H9 (cell line): ENCODE measurements at regions not wholly inside any gene's neighbourhood (a gene's known extent, or its start where the extent isn't known, plus 50 kb on each side); places are given as distances from the start of the nearest gene placed in this dataset.

ENCODE experiments used
- DNase-seq: peaks from one replicate; pipeline ENCODE4 v3.0.0-alpha.2; 2017
- H2AFZ ChIP-seq: one replicate; pipeline ENCODE4 v1.6.1; 2013; ENCODE audit warnings: mild to moderate bottlenecking, low read length, control low read depth, moderate library complexity
- H2AK5ac ChIP-seq: 2 replicates; pipeline ENCODE4 v1.6.1; 2013; ENCODE audit warnings: low read length, control low read depth, mixed read lengths; ENCODE audit not compliant: insufficient read length
- H2BK120ac ChIP-seq: one replicate; pipeline ENCODE4 v1.6.1; 2013; ENCODE audit warnings: low read depth, mild to moderate bottlenecking, low read length, control low read depth, inconsistent platforms; ENCODE audit not compliant: poor library complexity, severe bottlenecking
- H2BK12ac ChIP-seq: 2 replicates; pipeline ENCODE4 v1.6.1; 2013; ENCODE audit warnings: low read length, control low read depth, mixed read lengths, low read depth; ENCODE audit not compliant: insufficient read length
- H2BK15ac ChIP-seq: 2 replicates; pipeline ENCODE4 v1.6.1; 2013; ENCODE audit warnings: low read depth, low read length, control low read depth
- H2BK20ac ChIP-seq: one replicate; pipeline ENCODE4 v1.6.1; 2013; ENCODE audit warnings: low read depth, mild to moderate bottlenecking, low read length, control low read depth, inconsistent platforms; ENCODE audit not compliant: poor library complexity, severe bottlenecking
- H2BK5ac ChIP-seq: 2 replicates; pipeline ENCODE4 v1.6.1; 2013; ENCODE audit warnings: low read length, control low read depth, mixed read lengths; ENCODE audit not compliant: insufficient read length
- H3K14ac ChIP-seq: 2 replicates; pipeline ENCODE4 v1.6.1; 2013; ENCODE audit warnings: low read length, control low read depth; ENCODE audit not compliant: insufficient read depth
- H3K18ac ChIP-seq: 2 replicates; pipeline ENCODE4 v1.6.1; 2013; ENCODE audit warnings: low read depth, mild to moderate bottlenecking, mixed read lengths, low read length, control low read depth; ENCODE audit not compliant: insufficient read length
- H3K23ac ChIP-seq: 2 replicates; pipeline ENCODE4 v1.6.1; 2013; ENCODE audit warnings: low read length, control low read depth, mixed read lengths, low read depth; ENCODE audit not compliant: insufficient read length
- H3K23me2 ChIP-seq: 2 replicates; pipeline ENCODE4 v1.6.1; 2013; ENCODE audit warnings: low read depth, mild to moderate bottlenecking, mixed read lengths, low read length, control low read depth; ENCODE audit not compliant: insufficient read length, poor library complexity, severe bottlenecking
- H3K27ac ChIP-seq: 2 replicates; pipeline ENCODE4 v1.5.1; 2013; ENCODE audit warnings: low read length, control low read depth, mixed read lengths, low read depth; ENCODE audit not compliant: insufficient read length
- H3K27me3 ChIP-seq: 2 replicates; pipeline ENCODE4 v1.6.1; 2013; ENCODE audit warnings: low read length, control low read depth, inconsistent platforms; ENCODE audit not compliant: insufficient read depth
- H3K4ac ChIP-seq: 2 replicates; pipeline ENCODE4 v1.6.1; 2013; ENCODE audit warnings: low read depth, mild to moderate bottlenecking, control low read depth, inconsistent platforms, low read length, moderate library complexity
- H3K4me1 ChIP-seq: 2 replicates; pipeline ENCODE4 v1.6.1; 2013; ENCODE audit warnings: low read length, control low read depth, inconsistent platforms; ENCODE audit not compliant: insufficient read depth
- H3K4me2 ChIP-seq: 2 replicates; pipeline ENCODE4 v1.6.1; 2013; ENCODE audit warnings: low read length, control low read depth, mixed read lengths; ENCODE audit not compliant: insufficient read length, insufficient read depth
- H3K56ac ChIP-seq: 2 replicates; pipeline ENCODE4 v1.6.1; 2013; ENCODE audit warnings: low read depth, mild to moderate bottlenecking, mixed read lengths, low read length, control low read depth; ENCODE audit not compliant: insufficient read length
- H3K79me1 ChIP-seq: 2 replicates; pipeline ENCODE4 v1.6.1; 2013; ENCODE audit warnings: low read depth, mild to moderate bottlenecking, moderate library complexity, low read length, control low read depth, inconsistent platforms; ENCODE audit not compliant: insufficient read depth, poor library complexity, severe bottlenecking
- H3K79me2 ChIP-seq: 2 replicates; pipeline ENCODE4 v1.6.1; 2013; ENCODE audit warnings: low read length, control low read depth, inconsistent platforms; ENCODE audit not compliant: insufficient read depth
- H3K9ac ChIP-seq: 2 replicates; pipeline ENCODE4 v1.6.1; 2013; ENCODE audit warnings: low read length, control low read depth, mixed read lengths; ENCODE audit not compliant: insufficient read length; ENCODE audit errors: extremely low read depth
- H3K9me3 ChIP-seq: one replicate; pipeline ENCODE4 v1.6.1; 2013; ENCODE audit warnings: low read depth, low read length, inconsistent platforms; ENCODE audit not compliant: control insufficient read depth
- H3T11ph ChIP-seq: one replicate; pipeline ENCODE4 v1.6.1; 2013; ENCODE audit warnings: mild to moderate bottlenecking, low read length, control low read depth, inconsistent platforms
- H4K20me1 ChIP-seq: one replicate; pipeline ENCODE4 v1.6.1; 2013; ENCODE audit not compliant: control insufficient read depth, insufficient read length, insufficient read depth
- H4K5ac ChIP-seq: 2 replicates; pipeline ENCODE4 v1.6.1; 2013; ENCODE audit warnings: low read depth, mild to moderate bottlenecking, mixed read lengths, low read length, control low read depth; ENCODE audit not compliant: insufficient read length
- H4K8ac ChIP-seq: replicated peaks from 2 replicates; pipeline ENCODE4 v1.6.1; 2013; ENCODE audit warnings: low read length, control low read depth, mixed read lengths, low read depth; ENCODE audit not compliant: insufficient read length
- H4K91ac ChIP-seq: 2 replicates; pipeline ENCODE4 v1.6.1; 2013; ENCODE audit warnings: low read depth, mild to moderate bottlenecking, moderate library complexity, mixed read lengths, low read length, control low read depth; ENCODE audit not compliant: insufficient read length
- H3K27ac Mint-ChIP-seq, 3 experiments: 2 replicates in 2 of 3; 3 replicates in 1 of 3; pipeline ENCODE4 v1.8.0; 2020 to 2021; ENCODE audit warnings: mixed read lengths in 3 of 3, mild to moderate bottlenecking in 1 of 3, moderate library complexity in 1 of 3
- H3K27me3 Mint-ChIP-seq: 2 replicates; pipeline ENCODE4 v1.8.0; 2021; ENCODE audit warnings: low read depth, mild to moderate bottlenecking, moderate library complexity, mixed read lengths
- H3K36me3 Mint-ChIP-seq, 3 experiments: 2 replicates in 2 of 3; 3 replicates in 1 of 3; pipeline ENCODE4 v1.8.0; 2020 to 2021; ENCODE audit warnings: low read depth in 3 of 3, mixed read lengths in 3 of 3; ENCODE audit not compliant: insufficient read depth in 1 of 3
- H3K4me1 Mint-ChIP-seq, 2 experiments: 2 replicates each; pipeline ENCODE4 v1.8.0; 2020; ENCODE audit warnings: mixed read lengths in 2 of 2
- H3K4me3 Mint-ChIP-seq, 2 experiments: 2 replicates in 1 of 2; 3 replicates in 1 of 2; pipeline ENCODE4 v1.8.0; 2020 to 2021; ENCODE audit warnings: mild to moderate bottlenecking in 2 of 2, mixed read lengths in 2 of 2, moderate library complexity in 1 of 2
- H3K9me3 Mint-ChIP-seq, 2 experiments: 2 replicates in 1 of 2; 3 replicates in 1 of 2; pipeline ENCODE4 v1.8.0; 2020; ENCODE audit warnings: mild to moderate bottlenecking in 2 of 2, mixed read lengths in 2 of 2, moderate library complexity in 1 of 2
- WGBS: extraction: QIAGEN DNeasy Blood & Tissue Kit; methylation state at CpG from one replicate; pipeline ENCODE4 v1.1.7; 2013; ENCODE audit warnings: missing lambda C conversion rate, low lambda C conversion rate, mixed read lengths; ENCODE audit not compliant: insufficient read length; ENCODE audit errors: extremely low coverage; 5-methylcytosine and 5-hydroxymethylcytosine counted together
- TF ChIP-seq, protein P1 (sequence below): fragments of 200-600 bp; sonication (generic); conservative IDR thresholded peaks from 3 replicates; pipeline ENCODE4 v1.8.0; 2021; ENCODE audit warnings: antibody characterized with exemption, mild to moderate bottlenecking

DNA sequence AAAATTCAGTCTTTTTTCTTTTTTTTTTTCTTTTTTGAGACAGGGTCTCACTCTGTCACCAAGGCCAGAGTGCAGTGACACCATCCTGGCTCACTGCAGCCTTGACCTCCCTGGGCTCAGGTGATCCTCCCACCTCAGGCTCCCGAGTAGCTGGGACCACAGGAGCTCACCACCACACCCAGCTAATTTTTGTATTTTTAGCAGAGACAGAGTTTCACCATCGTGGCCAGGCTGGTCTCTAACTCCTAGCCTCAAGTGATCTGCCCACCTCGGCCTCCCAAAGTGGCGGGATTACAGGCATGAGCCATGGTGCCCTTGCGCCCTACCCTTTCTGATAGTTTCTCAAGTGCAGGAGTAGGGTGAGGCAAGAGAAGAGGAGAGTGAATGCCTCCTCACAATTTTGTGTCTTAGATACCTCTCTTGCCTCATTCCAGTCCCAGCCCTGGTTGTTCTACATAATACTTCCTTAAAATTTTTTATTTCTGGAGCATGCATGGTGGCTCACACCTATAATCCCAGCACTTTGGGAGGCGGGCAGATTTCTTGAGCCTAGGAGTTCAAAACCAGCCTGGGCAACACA lies 68.2 kb upstream of the CAB39 start:
- no peaks in the 10 kb centered on the region; a peak in 1 of 4 replicates for H3K4me1 Mint-ChIP-seq
- H3K4me2 ChIP-seq = no peak overlapping the region
- H2BK5ac ChIP-seq = no peak overlapping the region
- no peak overlapping the region for H3K23ac ChIP-seq
- no peak overlapping the region for H3T11ph ChIP-seq
- H3K23me2 ChIP-seq = no peaks in the 10 kb centered on the region
- peaks cover 0 to 5% of the 10 kb centered on the region in 2 experiments; a peak in 1 of 5 replicates for H3K9me3 Mint-ChIP-seq
- no peaks in the 10 kb centered on the region for H3K27me3 ChIP-seq
- H4K20me1 ChIP-seq = no peaks in the 10 kb centered on the region
- no peaks in the 10 kb centered on the region for H3K4me1 ChIP-seq
- H4K5ac ChIP-seq = no peak overlapping the region
- H2AFZ ChIP-seq = no peak overlapping the region
- TF ChIP-seq, protein P1, sequence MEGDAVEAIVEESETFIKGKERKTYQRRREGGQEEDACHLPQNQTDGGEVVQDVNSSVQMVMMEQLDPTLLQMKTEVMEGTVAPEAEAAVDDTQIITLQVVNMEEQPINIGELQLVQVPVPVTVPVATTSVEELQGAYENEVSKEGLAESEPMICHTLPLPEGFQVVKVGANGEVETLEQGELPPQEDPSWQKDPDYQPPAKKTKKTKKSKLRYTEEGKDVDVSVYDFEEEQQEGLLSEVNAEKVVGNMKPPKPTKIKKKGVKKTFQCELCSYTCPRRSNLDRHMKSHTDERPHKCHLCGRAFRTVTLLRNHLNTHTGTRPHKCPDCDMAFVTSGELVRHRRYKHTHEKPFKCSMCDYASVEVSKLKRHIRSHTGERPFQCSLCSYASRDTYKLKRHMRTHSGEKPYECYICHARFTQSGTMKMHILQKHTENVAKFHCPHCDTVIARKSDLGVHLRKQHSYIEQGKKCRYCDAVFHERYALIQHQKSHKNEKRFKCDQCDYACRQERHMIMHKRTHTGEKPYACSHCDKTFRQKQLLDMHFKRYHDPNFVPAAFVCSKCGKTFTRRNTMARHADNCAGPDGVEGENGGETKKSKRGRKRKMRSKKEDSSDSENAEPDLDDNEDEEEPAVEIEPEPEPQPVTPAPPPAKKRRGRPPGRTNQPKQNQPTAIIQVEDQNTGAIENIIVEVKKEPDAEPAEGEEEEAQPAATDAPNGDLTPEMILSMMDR = no peak
- no peak overlapping the region for H3K9ac ChIP-seq
- H2BK120ac ChIP-seq = no peak overlapping the region
- no peak overlapping the region for H2BK15ac ChIP-seq
- whole genome bisulfite sequencing = no CpG with 5 or more reads among the region's 6 CpGs
- no peak overlapping the region for H2BK12ac ChIP-seq
- no peaks in the 10 kb centered on the region for H3K9me3 ChIP-seq
- DNase-seq = no peak
- H3K36me3 Mint-ChIP-seq = no peaks in the 10 kb centered on the region; a peak in 1 of 7 replicates
- H3K27me3 Mint-ChIP-seq = no peaks in the 10 kb centered on the region
- no peak overlapping the region for H3K27ac Mint-ChIP-seq
- H3K79me1 ChIP-seq = no peaks in the 10 kb centered on the region
- H3K56ac ChIP-seq = no peak overlapping the region
- no peak overlapping the region for H3K27ac ChIP-seq
- H3K18ac ChIP-seq = no peak overlapping the region
- no peaks in the 10 kb centered on the region for H3K79me2 ChIP-seq
- no peak overlapping the region for H3K14ac ChIP-seq
- H4K91ac ChIP-seq = no peak overlapping the region
- no peak overlapping the region for H3K4ac ChIP-seq
- no peak overlapping the region for H3K4me3 Mint-ChIP-seq
- H2BK20ac ChIP-seq = no peak overlapping the region
- no peak overlapping the region for H4K8ac ChIP-seq
- no peak overlapping the region for H2AK5ac ChIP-seq
